ENCODE measurements at regions not wholly inside any gene's neighbourhood (a gene's known extent, or its start where the extent isn't known, plus 50 kb on each side); places are given as distances from the start of the nearest gene placed in this dataset.
"Not testable (repeated sequence)": the region's sequence is repeated elsewhere in the genome, so short reads cannot be mapped to it uniquely, and the experiment has no call there.

- not testable (repeated sequence) for ATAC-seq
Measured at GRCh38 chr5:105998991-105999390, 1671.7 kb downstream of the EFNA5 start.

DNA sequence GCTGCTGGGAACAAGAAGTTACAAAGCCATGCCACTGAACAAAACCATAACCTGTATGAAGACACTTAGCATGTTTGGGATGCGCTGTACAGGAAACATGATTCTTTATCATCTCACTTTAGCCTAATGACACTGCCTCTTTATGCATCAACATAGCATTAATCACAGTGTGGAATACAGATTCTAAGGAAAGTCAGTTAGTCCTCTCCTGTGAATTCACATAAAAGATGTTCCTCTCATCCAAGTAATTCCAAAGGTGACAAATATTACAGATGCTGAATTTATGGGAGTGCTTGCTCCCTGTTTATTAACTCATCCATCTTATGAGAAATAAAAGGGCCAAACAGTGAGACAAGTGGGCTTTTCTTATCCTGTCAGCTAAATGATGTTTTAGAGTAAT, 1677.7 kb downstream of the EFNA5 start:
- DNase-seq (no peak), ATAC-seq (no peak)

More at GRCh38 chr5:105998991-105999390, 1671.7 kb downstream of the EFNA5 start:
- not testable (repeated sequence) for DNase-seq

- no peak for ATAC-seq
- DNase-seq, result no peak
Measured at GRCh38 chr5:105982526-105982925, 1688.2 kb downstream of the EFNA5 start.

GRCh38 chr5:105978011-105978410, 1692.7 kb downstream of the EFNA5 start:
- DNase-seq (no peak), ATAC-seq (no peak)

GRCh38 chr5:105977163-105977562, 1693.6 kb downstream of the EFNA5 start:
- DNase-seq, result no peak
- no peak for ATAC-seq

GRCh38 chr5:105970919-105971318, 1699.8 kb downstream of the EFNA5 start:
- DNase-seq, result no peak

DNA sequence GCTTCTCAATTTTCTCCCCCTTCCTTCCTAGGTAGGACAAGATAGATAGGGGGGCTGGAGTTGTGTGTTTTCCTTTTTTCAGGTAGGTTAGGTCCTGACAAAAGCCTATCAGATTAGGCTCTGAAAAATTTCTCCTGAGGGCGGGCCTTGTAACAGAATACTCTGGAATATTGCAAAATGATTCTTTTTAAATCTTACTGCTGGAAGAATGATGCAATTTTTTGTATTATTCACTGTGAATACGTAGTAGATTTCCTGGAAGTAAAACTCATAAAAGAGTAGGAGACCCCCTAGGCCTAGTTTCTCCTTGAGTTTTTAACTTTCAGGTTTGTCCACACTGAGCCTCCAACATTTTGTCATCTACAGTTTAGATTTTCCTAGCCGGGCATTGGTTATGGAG, 1701.8 kb downstream of the EFNA5 start:
- DNase-seq (no peak), ATAC-seq (no peak)

More at GRCh38 chr5:105970919-105971318, 1699.8 kb downstream of the EFNA5 start:
- no peak for ATAC-seq

DNA sequence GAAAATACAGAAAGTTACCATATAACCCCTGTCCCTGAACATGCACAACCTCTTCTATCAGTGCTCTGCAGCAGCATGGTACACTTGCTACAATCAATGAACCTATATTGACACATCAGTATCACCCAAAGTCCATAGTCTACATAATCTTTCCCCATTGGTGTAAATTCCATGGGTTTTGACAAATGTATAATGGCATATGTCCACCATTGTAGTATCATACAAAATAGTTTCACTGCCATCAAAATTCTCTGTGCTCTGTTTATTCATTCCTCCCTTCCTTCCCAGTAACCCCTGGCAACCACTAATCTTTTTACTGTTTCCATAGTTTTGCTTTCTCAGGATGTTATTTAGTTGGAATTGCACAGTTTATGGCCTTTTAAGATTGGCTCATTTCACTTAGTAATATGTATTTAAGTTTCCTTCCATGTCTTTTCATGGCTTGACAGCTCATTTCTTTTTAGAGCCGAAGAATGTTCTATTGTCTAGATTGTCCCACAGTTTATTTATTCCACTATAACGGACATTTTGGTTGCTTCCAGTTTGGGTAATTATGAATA, 1707.0 kb downstream of the EFNA5 start:
- no peak for DNase-seq

DNA sequence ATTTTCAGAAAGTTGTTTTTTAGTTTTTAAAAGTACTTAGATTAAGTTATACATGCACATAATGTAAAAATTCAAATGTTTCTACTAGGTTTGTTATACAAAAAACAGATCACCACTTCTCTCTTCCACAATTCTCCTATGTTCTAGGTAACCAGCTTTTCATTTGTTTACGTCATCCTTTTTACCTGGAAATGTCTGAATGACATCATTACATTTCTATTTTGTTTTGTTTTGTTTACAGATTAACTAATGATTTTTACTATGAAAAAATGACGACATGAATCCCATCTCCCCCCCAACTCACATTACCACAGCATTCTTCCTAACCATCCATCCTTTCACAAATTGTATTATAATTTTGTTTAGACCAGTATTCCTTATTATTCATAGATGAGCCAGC, 1709.2 kb downstream of the EFNA5 start:
- DNase-seq (no peak), ATAC-seq (no peak)

More for the DNA sequence above, 1707.0 kb downstream of the EFNA5 start:
- ATAC-seq, result no peak

DNA sequence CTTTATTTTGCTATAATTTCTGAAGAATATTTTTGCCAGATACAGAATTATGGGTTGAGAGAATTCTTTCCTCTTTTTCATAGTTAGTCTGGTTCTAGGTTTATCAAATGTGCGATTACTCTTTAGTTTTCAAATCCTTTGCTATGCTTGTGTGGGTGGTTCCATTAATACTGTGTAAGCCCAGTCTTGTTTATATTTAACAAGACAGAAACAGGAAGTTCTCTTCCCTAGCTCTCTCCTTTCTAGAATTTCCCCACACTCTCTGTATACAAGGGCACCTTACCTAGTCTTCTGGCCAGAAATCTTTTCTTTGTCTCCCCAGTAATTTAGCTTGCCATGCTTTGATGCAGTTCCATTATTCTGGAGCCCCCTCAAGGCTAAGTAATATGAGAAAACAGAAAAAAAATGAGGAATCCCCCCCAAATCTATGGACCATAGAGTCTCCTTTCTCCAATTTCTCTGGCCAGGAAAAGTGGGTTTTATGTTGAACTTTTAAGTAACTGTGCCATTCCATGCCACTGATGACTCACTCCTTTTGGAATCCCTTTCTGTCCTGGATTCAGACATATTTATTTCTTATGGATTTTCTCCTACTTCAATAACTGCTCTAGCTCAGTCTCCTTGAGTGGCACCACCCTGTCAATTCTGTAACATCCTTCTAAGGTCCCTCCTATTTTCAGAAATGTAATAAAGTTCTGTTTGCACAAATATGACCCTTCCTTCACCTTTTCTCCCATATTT, 1714.1 kb downstream of the EFNA5 start:
- no peak for DNase-seq
- ATAC-seq, result no peak

GRCh38 chr5:105954341-105954740, 1716.4 kb downstream of the EFNA5 start:
- no peak for DNase-seq
- ATAC-seq, result no peak

DNA sequence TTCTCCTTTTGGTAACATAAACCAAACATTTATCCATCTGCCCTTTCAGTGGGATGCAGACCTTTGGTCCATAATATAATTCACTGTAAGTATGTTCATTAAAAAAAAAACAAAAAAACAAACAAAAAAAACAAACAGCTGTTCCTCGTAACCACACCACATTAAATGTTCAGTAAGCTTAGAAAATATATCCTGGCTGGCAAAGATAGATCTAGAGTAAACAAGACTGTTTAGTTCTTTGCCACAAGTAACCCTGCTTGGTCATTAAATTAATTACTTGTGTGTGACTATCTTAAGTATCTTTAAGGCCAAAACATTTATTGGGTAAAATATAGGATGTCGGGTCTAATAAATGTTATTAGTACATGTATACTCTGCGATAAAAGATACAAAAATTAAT, 1717.1 kb downstream of the EFNA5 start:
- ATAC-seq (no peak), DNase-seq (no peak)

- ATAC-seq, result no peak
- DNase-seq, result no peak
Measured at GRCh38 chr5:105952875-105953274, 1717.9 kb downstream of the EFNA5 start.

DNA sequence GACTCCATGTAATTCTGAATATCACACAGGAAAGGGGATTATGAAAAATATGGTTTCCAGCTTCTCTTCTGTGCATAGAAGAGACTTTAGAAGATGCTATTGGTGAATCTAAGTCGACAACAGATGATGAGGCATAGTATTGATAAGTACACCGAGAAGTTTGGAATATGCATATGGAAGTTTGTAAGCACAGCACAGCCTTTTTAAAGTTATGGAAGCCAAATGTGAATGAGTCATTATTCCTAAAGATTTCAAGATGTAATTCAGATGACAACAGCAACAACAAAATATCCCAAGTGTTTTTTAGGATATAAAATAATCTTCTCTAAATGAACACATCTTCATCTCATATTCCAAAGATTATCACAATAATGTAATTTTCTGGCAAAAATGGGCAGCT, 1723.3 kb downstream of the EFNA5 start:
- DNase-seq (no peak), ATAC-seq (no peak)

- ATAC-seq (no peak), DNase-seq (no peak)
Measured at GRCh38 chr5:105945203-105945972, 1725.3 kb downstream of the EFNA5 start.

DNA sequence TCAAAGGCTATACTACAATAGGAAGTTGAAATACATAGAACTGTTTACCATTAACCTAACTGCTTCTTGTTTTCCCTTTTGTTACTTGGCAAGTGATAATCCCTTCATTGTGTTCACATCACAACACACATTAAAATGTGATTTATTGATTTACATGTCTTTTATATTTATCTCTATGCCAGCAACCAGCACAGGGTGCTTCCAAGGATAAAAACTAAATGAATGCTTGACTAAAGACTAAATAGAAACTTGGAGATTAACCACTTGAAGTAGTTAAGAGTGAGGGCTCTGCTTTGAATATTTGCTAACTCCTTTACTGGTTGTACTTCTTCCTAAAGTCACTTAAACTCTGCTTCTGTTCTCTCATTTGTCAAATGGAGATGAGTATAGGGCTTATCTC, 1730.6 kb downstream of the EFNA5 start:
- DNase-seq (no peak), ATAC-seq (no peak)

GRCh38 chr5:105934171-105934570, 1736.6 kb downstream of the EFNA5 start:
- no peak for DNase-seq
- ATAC-seq, result no peak

GRCh38 chr5:105931881-105932421, 1738.8 kb downstream of the EFNA5 start:
- DNase-seq (no peak), ATAC-seq (no peak)

DNA sequence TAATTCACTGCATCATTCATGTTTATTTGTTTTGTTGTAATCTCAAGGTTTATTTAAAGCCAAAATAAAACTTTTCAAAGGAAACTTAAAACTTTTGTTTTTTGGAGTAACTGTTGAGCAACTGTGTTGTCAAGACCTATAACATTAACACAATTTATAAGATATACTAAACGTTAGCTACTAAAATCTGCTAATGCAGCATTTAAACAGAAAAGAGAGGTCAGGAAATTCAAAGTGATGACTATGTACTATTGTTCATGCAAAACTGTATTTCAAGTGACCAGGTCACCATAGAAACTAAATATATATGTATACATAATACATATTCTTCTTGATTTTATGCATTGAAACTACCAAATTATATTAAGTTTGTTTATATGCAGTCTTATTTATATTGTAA, 1740.9 kb downstream of the EFNA5 start:
- DNase-seq (no peak), ATAC-seq (no peak)

GRCh38 chr5:105924366-105924765, 1746.4 kb downstream of the EFNA5 start:
- DNase-seq, result no peak

DNA sequence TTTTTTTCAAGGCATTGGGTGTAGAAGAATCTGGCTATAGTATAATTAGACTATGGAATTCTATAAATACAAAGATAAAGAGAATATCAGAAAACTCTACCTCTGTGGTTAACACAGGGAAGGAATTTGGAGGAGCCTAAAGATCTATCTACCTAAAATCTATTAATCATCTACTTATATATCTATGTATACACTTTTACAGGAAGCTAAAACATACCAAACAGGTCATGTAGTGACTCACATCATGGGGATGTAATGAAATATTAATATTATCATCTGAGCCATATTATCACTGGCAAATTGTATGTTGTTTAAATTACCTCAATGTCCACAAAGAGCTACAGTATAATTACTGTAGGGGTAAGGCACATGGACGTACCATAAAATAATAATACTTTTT, 1748.2 kb downstream of the EFNA5 start:
- ATAC-seq (no peak), DNase-seq (no peak)

More at GRCh38 chr5:105924366-105924765, 1746.4 kb downstream of the EFNA5 start:
- no peak for ATAC-seq

- DNase-seq (no peak), ATAC-seq (no peak)
Measured at GRCh38 chr5:105922080-105922479, 1748.7 kb downstream of the EFNA5 start.

DNA sequence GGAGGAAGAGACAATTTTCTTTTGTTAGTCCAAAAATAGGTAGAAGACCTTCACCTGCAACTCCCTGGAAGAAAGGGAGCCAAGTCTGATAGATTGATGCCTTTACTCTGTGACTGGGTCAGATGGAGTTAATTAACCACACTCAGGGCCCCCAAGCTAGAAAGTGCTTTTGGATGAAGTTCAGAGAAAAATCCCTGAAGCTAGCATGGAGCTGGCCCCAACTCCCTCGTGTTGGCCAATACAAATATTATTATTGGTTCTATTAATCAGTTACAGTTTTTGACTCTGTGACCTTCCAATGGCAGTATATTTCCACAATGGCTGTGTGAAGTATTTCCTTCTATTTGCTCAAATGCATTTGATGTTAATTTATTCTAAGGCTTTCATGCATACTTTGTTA, 1753.5 kb downstream of the EFNA5 start:
- no peak for ATAC-seq
- DNase-seq, result no peak
